ENCODE measurements at regions not wholly inside any gene's neighbourhood (a gene's known extent, or its start where the extent isn't known, plus 50 kb on each side); places are given as distances from the start of the nearest gene placed in this dataset.

- no peak overlapping the region for H3K4me3 ChIP-seq
- H3K36me3 ChIP-seq (ENCODE audit: low read depth) = no peaks in the 10 kb centered on the region
- no peaks in the 10 kb centered on the region for H3K9me3 ChIP-seq
- no peak for DNase-seq
- no peak for ATAC-seq
- TF ChIP-seq CTCF (IDR thresholded peaks at IDR 0.05) = no peak
- H3K4me1 ChIP-seq (ENCODE audit: low read depth) = no peaks in the 10 kb centered on the region
- intact Hi-C loops (cut with DNase I, micrococcal nuclease) = no loop called here
These were observed 235.6 kb upstream of the HHIP start for GRCh38 chr4:144410230-144410783.

- ATAC-seq (no peak), DNase-seq (no peak)
- Histone ChIP-seq H3K4me3 (no peak overlapping the region), H3K4me1 (ENCODE audit: low read depth) (no peaks in the 10 kb centered on the region), H3K36me3 (ENCODE audit: low read depth) (no peaks in the 10 kb centered on the region), H3K9me3 (no peaks in the 10 kb centered on the region)
- intact Hi-C loops (cut with DNase I, micrococcal nuclease) = no loop called here
- TF ChIP-seq CTCF (IDR thresholded peaks at IDR 0.05) = no peak
These were observed 234.8 kb upstream of the HHIP start for GRCh38 chr4:144411119-144411518.

- H3K4me1 ChIP-seq (ENCODE audit: low read depth) = no peaks in the 10 kb centered on the region
These were observed 234.3 kb upstream of the HHIP start for GRCh38 chr4:144411700-144412099.

GRCh38 chr4:144421056-144421455, 224.9 kb upstream of the HHIP start:
- no peak for TF ChIP-seq CTCF (IDR thresholded peaks at IDR 0.05)
- no peaks in the 10 kb centered on the region for H3K9me3 ChIP-seq
- DNase-seq (no peak), ATAC-seq (no peak)
- intact Hi-C loops (cut with DNase I, micrococcal nuclease) = no loop called here
- H3K4me3 ChIP-seq = no peak overlapping the region
- H3K36me3 ChIP-seq (ENCODE audit: low read depth) = no peaks in the 10 kb centered on the region
- H3K4me1 ChIP-seq (ENCODE audit: low read depth) = no peaks in the 10 kb centered on the region

More at GRCh38 chr4:144411700-144412099, 234.3 kb upstream of the HHIP start:
- no peak for TF ChIP-seq CTCF (IDR thresholded peaks at IDR 0.05)
- H3K9me3 ChIP-seq = no peaks in the 10 kb centered on the region
- H3K4me3 ChIP-seq = no peak overlapping the region
- H3K36me3 ChIP-seq (ENCODE audit: low read depth) = no peaks in the 10 kb centered on the region
- no peak for ATAC-seq
- intact Hi-C loops (cut with DNase I, micrococcal nuclease) = no loop called here
- DNase-seq = no peak

GRCh38 chr4:144421839-144422565, 224.0 kb upstream of the HHIP start:
- no peaks in the 10 kb centered on the region for H3K9me3 ChIP-seq
- intact Hi-C loops (cut with DNase I, micrococcal nuclease) = no loop called here
- H3K36me3 ChIP-seq (ENCODE audit: low read depth) = no peaks in the 10 kb centered on the region
- no peaks in the 10 kb centered on the region for H3K4me1 ChIP-seq (ENCODE audit: low read depth)
- ATAC-seq = no peak
- no peak overlapping the region for H3K4me3 ChIP-seq
- DNase-seq = no peak
- TF ChIP-seq CTCF (IDR thresholded peaks at IDR 0.05) = no peak
